ENCODE measurements at regions not wholly inside any gene's neighbourhood (a gene's known extent, or its start where the extent isn't known, plus 50 kb on each side); places are given as distances from the start of the nearest gene placed in this dataset.

DNA sequence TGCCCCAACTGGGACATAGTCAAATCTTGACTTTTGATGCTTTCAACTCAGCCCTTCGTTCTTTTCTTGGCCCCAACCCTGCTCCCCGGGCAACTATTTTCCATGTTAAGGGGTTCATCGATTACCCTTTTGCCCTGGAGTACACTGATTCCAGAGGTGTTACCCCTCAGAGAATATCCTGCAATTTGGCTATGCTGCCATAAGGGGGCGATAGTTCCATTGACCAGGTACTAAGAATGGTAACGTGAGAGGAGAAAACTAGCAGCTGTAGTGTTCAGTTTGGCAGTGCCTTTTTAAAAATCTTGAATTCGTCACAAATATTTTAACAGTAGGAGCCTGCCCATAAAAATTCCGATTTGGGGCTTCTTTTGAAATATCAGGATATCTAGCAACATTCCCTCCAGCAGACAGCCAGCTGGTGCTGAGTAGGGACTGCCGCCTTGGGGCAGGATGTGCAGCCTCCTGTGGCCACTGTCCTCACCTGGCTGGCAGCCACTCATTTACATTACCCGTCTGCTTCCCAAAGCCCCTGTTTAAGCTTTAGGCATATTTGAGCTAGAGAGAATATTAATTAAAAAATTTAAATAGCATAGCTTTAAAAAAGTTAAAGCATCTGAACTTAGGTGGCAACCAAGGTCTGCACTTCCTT lies 146.3 kb upstream of the SKOR2 start:
- Histone ChIP-seq H3K4me1 (ENCODE audit: insufficient read depth, low read length, poor library complexity, severe bottlenecking) (no peaks in the 10 kb centered on the region), H3K4me2 (ENCODE audit: low read length) (no peak overlapping the region), H3K4me3 (ENCODE audit: low read depth, low read length, poor library complexity, severe bottlenecking) (no peak overlapping the region), H3K27ac (ENCODE audit: low read depth, low read length, poor library complexity, severe bottlenecking) (no peak overlapping the region), H2AFZ (ENCODE audit: low read length) (no peak overlapping the region), H3K9me2 (ENCODE audit: insufficient read depth, low read length) (no peaks in the 10 kb centered on the region), H4K20me1 (ENCODE audit: insufficient read depth, low read length) (no peaks in the 10 kb centered on the region), H3K9me3 (ENCODE audit: low read length) (no peaks in the 10 kb centered on the region), H3K36me3 (ENCODE audit: insufficient read depth, low read length) (no peaks in the 10 kb centered on the region), H3K79me2 (ENCODE audit: insufficient read depth, low read depth, low read length) (no peaks in the 10 kb centered on the region)
- DNase-seq (ENCODE audit: low spot score) = peak; percentile 16
- ChIA-PET POLR2A (no interaction called here), CTCF (ENCODE audit: unreplicated experiment) (interaction anchor here (0.6 kb wide), 1 partner anchor 1404 kb away, joined by 3 read pairs; no protein-coding TSS in a partner anchor)
- intact Hi-C loops (cut with micrococcal nuclease; ENCODE audit: unreplicated experiment) = loop anchor here (10.0 kb wide), 1 partner anchor 357 kb away; no protein-coding TSS in a partner anchor
- TF ChIP-seq CTCF (conservative IDR thresholded peaks at IDR 0.05; ENCODE audit: low read length) = peak; percentile 72
- TF ChIP-seq EZH2phosphoT487 (IDR thresholded peaks at IDR 0.05; ENCODE audit: borderline replicate concordance, low read depth, low read length) = no peak
- no TSS peak for BruUV-seq (replicated peaks)

DNA sequence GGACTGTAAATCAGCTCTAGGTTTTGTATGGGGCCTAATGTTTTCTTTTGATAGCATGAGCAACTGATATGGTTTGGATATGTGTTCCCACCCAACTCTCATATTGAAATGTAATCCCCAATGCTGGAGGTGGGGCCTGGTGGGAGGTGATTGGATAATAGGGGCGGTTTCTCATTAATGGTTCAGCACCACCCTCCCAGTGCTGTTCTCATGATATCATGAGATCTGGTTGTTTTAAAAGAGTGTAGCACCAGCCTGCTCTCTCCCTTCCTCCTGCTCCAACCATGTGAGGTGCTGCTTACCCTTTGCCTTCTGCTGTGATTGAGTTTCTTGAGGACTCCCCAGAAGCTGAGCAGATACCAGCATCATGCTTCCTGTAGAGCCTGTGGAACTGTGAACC lies 140.2 kb upstream of the SKOR2 start:
- TF ChIP-seq EZH2phosphoT487 (IDR thresholded peaks at IDR 0.05; ENCODE audit: borderline replicate concordance, low read depth, low read length) = no peak
- TF ChIP-seq CTCF (conservative IDR thresholded peaks at IDR 0.05; ENCODE audit: low read length) = no peak
- ChIA-PET CTCF (ENCODE audit: unreplicated experiment) (no interaction called here), POLR2A (no interaction called here)
- BruUV-seq (replicated peaks) = no TSS peak
- no peak overlapping the region for H2AFZ ChIP-seq (ENCODE audit: low read length)
- H3K4me3 ChIP-seq (ENCODE audit: low read depth, low read length, poor library complexity, severe bottlenecking) = no peak overlapping the region
- no peaks in the 10 kb centered on the region for H4K20me1 ChIP-seq (ENCODE audit: insufficient read depth, low read length)
- intact Hi-C loops (cut with micrococcal nuclease; ENCODE audit: unreplicated experiment) = loop anchor here (10.0 kb wide), 1 partner anchor 363 kb away; no protein-coding TSS in a partner anchor
- H3K9me2 ChIP-seq (ENCODE audit: insufficient read depth, low read length) = no peaks in the 10 kb centered on the region
- no peaks in the 10 kb centered on the region for H3K4me1 ChIP-seq (ENCODE audit: insufficient read depth, low read length, poor library complexity, severe bottlenecking)
- no peak for DNase-seq (ENCODE audit: low spot score)
- H3K27ac ChIP-seq (ENCODE audit: low read depth, low read length, poor library complexity, severe bottlenecking) = no peak overlapping the region
- H3K36me3 ChIP-seq (ENCODE audit: insufficient read depth, low read length) = no peaks in the 10 kb centered on the region
- no peaks in the 10 kb centered on the region for H3K79me2 ChIP-seq (ENCODE audit: insufficient read depth, low read depth, low read length)
- no peak overlapping the region for H3K4me2 ChIP-seq (ENCODE audit: low read length)
- no peaks in the 10 kb centered on the region for H3K9me3 ChIP-seq (ENCODE audit: low read length)

DNA sequence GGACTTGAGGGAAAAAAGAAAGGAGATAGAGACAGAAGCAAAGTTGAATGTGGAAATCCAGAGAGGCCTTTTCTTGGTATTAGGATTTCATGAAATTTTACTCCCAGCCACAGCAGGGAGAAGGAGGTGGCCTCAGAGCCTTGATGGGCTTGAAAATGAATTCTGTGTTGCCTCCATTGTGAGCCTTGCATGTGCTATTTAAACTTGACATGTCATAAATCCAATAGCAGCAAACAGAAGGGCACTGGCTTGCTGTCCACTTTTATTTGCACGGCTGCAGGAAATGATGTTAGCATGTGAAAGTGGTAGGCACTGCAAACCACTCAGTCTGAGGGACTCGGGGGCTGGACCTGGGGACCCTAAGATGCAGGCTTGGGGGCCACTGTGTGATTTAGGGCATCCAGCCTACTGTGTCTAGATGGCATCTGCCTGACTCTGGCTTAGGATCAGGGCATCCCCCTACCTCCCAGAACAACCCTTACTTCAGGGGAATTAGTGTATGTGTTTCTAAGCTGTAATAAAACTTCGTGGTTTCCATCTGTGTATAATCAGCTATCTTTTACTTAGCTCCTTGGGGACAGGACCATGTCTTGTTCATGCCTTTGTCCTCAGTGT lies 139.1 kb upstream of the SKOR2 start:
- no peaks in the 10 kb centered on the region for H3K9me2 ChIP-seq (ENCODE audit: insufficient read depth, low read length)
- H3K4me2 ChIP-seq (ENCODE audit: low read length) = no peak overlapping the region
- POLR2A ChIA-PET = interaction anchor here (0.6 kb wide), 1 partner anchor 30 kb away, joined by 5 read pairs; no protein-coding TSS in a partner anchor
- H3K27ac ChIP-seq (ENCODE audit: low read depth, low read length, poor library complexity, severe bottlenecking) = no peak overlapping the region
- CTCF ChIA-PET (ENCODE audit: unreplicated experiment) = no interaction called here
- intact Hi-C loops (cut with micrococcal nuclease; ENCODE audit: unreplicated experiment) = loop anchor here (10.0 kb wide), 1 partner anchor 364 kb away; no protein-coding TSS in a partner anchor
- no TSS peak for BruUV-seq (replicated peaks)
- H3K36me3 ChIP-seq (ENCODE audit: insufficient read depth, low read length) = no peaks in the 10 kb centered on the region
- no peaks in the 10 kb centered on the region for H3K4me1 ChIP-seq (ENCODE audit: insufficient read depth, low read length, poor library complexity, severe bottlenecking)
- TF ChIP-seq EZH2phosphoT487 (IDR thresholded peaks at IDR 0.05; ENCODE audit: borderline replicate concordance, low read depth, low read length) (no peak), CTCF (conservative IDR thresholded peaks at IDR 0.05; ENCODE audit: low read length) (no peak)
- H4K20me1 ChIP-seq (ENCODE audit: insufficient read depth, low read length) = no peaks in the 10 kb centered on the region
- no peaks in the 10 kb centered on the region for H3K9me3 ChIP-seq (ENCODE audit: low read length)
- DNase-seq (ENCODE audit: low spot score) = no peak
- H2AFZ ChIP-seq (ENCODE audit: low read length) = no peak overlapping the region
- H3K4me3 ChIP-seq (ENCODE audit: low read depth, low read length, poor library complexity, severe bottlenecking) = no peak overlapping the region
- no peaks in the 10 kb centered on the region for H3K79me2 ChIP-seq (ENCODE audit: insufficient read depth, low read depth, low read length)
